ENCODE measurements at regions not wholly inside any gene's neighbourhood (a gene's known extent, or its start where the extent isn't known, plus 50 kb on each side); places are given as distances from the start of the nearest gene placed in this dataset.

DNA sequence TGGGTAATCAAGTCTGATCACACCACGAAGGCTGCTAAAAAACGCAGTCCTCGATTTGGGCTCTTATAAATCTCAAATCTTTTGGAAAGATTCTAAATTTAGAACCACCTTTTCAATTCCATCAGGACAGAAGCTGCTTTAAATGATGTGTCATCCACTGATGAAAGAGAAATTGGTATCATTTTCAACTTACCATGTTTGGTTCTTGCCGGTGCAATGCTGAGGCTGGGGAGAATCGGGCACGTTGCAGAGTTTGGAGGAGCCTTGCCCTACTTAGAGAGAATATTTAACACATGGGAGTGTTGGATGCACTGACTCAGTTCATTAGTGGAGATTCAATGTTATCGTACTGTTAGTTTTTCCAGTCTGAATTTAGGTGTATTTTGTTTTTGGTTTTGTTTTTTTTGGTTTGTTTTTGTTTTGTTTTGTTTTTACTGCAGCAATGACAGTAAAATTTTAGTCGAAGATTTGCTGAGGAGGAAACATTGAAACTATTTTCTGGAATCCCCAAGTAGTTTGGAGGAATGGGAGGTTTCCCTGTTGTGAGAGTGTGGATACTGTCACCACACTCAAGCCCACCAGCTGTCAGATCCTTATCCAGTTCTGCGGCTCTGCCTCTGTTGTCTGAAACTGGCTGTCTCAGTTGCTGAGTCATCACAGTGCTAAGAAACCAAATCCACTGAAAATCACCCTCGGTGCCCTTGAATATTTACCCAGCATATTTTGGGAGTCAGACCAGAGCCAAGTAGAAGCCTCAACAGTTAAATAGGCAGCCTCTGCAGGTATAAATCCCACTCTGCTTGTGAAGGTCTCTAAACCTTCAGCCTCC, 497.0 kb downstream of the BTBD3 start:
- TF ChIP-seq CTCF (IDR thresholded peaks at IDR 0.05) (no peak), POLR2A (IDR thresholded peaks at IDR 0.05) (no peak), POLR2AphosphoS5 (IDR thresholded peaks at IDR 0.05; ENCODE audit: insufficient read depth in 1 of 2, low read depth in 1 of 2) (no peak)

All from vagina (tissue), 2 donors.